Activated CD4-positive, alpha-beta T cell treated with anti-CD3 and anti-CD28 coated beads, Interleukin-2, amount 50 U/mL, for 16 hours (primary cell): ENCODE measurements at regions not wholly inside any gene's neighbourhood (a gene's known extent, or its start where the extent isn't known, plus 50 kb on each side); places are given as distances from the start of the nearest gene placed in this dataset.

ENCODE experiments used
- DNase-seq: peaks from one replicate; pipeline ENCODE4 v3.0.0-alpha.2; 2020

DNA sequence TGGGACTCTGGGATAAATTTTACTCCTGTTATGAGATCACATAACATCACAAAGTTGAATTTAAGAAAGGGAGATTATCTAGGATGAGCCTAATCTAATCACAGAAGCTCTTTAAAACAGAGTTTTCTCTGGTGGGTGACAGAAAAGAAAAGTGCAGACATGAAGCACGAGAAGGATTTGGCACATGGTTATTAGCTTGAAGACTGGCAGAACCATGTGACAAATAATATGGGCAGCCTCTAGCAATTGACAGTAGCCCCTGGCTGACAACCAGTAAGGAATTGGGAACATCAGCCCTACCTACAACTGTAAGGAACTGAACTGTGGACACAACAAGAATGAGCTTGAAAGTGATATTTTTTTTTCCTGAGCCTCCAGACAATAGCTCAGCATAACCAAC, 243.1 kb downstream of the HTR1A start:
- no peak for DNase-seq

DNA sequence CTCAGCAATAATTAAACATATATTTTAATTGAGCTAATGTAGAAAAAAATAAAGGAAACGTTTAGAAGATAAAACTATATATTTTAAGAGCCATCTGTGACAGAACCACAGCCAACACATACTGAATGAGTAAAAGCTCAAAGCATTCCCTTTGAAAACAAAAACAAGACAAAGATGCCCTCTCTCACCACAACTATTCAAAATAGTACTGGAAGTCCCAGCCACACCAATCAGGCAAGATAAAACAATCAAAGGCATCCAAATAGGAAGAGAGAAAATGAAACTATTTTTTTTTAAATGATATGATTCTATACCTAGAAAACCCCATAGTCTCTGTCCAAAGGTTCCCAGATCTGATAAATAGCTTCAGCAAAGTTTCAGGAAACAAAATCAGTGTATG, 262.0 kb downstream of the HTR1A start:
- no peak for DNase-seq

DNA sequence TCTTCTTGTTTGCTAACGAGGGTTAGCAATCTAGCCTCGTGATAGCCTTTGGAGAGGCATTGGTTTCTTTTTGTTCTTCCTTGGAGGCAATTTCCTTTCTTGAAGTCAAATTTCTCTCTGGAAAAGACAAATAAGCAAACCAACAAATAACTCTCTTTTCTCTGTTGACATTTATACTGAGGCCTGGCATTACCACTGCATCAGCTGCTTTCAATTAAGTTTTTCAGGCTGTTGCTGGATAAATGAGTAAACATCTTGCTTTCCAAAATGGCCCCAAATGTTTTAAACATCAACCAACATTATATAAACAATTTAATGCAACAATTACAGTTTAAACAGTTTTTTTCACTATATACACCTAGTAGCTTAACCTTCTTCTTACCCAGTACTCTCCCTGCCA, 264.4 kb downstream of the HTR1A start:
- DNase-seq = no peak

DNA sequence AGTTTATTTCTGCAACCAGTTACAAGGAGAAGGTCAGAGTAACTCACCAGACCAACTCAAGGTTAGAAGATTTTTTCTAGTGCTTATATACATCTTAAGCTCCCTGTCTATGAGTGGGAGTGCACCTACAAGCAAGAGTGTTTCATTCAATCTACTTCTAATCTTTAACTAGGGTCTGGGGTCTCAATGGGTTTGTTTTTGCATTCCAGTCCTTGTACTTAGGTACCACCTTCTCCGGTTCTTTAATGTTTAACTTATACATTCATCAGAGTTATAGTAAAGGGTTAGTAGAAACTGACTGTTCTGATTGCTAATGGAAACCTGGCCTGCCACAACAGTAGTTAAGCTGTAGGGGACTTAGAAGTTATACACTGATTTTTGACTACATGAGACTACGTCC, 271.7 kb downstream of the HTR1A start:
- no peak for DNase-seq

DNA sequence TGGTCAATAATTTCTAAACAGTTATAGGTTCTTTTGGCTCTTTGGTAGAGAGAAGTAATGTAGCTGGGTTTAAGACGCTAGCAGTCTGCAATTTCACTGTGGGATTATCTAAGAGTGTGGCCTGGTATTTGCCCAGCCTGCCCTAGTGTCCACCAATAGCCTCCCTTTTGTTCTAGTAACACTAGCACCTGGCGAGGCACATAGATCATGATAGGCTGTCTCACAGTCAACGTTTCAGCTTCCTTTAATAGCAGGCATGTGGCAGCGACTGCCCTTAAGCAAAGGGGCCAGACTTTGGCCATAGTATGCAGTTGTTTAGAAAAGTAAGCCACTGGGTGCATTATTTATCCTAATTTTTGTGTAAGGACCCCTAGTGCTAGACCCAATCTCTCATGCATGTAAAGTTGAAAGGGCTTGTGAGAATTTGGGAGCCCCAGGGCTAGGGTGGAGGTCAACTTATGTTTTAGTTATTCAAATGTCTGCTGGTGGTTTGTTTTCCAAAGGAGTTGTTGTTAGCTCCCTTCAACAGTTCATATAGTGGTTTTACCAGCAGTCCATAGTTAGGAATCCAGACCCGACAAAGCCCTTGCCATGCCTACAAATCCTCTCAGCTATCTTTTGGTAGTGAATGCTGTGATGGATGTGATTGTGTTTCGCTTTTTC, 274.3 kb downstream of the HTR1A start:
- no peak for DNase-seq

DNA sequence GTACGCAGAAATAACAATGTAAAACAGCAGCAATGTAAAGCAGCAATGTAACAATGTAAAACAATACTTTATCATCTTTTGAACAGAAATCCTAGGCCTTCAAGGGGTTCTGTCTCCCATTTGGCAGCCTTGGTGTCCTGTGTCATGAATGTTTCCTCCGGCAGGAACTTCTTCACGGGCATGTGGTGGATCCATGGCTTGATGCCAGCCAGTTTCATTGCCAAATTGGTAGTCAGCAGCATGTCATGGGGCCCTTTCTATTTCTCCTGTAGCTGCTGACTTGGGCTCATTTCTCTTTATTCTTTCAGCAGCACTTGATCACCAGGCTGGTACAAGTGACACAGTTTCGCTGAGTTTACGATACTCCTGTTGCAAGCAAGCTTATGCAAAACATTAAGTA, 275.3 kb downstream of the HTR1A start:
- no peak for DNase-seq

DNA sequence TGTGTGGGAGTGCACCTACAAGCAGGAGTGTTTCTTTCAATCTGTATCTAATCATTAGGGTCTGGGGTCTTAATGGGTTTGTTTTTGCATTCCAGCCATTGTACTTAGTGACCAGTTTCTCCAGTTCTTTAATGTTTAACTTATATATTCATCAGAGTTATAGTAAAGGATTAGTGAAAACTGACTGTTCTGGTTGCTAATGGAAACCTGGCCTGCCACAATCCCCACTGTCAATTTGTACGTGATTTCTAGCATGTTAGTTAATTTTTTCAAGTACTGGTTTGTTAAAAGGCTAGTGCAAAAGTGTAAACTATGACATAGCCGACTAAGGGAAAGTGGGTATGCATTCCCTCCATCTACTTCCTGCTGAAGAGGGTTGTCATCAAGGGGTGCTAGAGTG, 276.1 kb downstream of the HTR1A start:
- DNase-seq = no peak

DNA sequence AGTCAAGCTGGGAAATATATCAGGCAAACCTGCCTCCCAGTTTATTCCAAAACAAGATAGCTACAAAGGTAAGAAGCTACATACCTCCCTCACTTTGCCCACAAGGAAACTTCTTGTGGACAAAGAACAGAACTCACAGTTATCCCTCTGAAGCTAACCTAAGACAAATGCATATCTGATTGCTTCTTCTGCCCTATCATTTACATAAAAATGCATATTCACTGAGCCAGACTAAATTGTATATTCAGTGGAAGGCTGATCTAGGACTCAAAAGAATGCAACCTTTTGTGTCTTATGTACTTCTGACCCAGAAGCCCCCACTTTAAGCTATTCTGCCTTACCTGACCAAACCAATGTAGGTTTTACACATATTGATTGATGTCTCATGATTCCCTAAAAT, 276.8 kb downstream of the HTR1A start:
- no peak for DNase-seq

DNA sequence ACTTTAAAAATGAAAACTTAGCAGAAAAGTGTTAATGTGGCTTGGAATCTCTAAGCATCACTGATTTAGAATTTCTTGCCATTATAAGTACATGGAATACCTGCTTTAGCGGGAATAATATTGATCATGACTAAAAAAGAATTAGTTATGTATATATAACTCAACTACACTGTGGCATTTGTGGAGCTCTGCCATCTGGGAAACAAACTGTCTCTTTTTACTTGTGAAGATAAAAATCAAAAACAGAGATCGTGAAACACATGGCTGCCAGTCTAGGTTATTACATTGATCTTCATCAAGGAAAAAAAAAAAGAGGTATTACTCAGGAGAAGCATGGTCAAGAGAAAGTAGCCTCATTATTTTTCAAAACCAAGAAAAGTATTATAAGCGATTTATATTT, 287.4 kb downstream of the HTR1A start:
- DNase-seq = no peak

DNA sequence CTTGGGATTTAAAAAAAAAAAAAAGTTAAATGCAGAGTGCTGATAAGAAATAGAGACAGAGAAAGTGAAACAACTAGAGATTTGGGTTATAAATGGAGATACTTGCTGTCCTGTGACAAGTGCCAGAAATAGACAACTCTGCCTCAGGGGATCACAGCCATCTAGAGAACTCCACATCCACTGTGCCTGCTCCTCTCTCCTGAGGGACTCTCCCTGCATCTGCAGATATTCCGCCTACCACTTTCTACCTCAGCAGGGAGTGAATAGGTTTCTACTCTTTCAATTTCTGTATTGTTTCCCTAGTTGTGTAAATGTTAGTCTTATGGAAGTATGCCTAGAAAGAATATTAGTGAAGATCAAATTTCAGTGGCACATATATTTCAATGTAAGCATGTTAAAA, 307.2 kb downstream of the HTR1A start:
- DNase-seq = no peak

DNA sequence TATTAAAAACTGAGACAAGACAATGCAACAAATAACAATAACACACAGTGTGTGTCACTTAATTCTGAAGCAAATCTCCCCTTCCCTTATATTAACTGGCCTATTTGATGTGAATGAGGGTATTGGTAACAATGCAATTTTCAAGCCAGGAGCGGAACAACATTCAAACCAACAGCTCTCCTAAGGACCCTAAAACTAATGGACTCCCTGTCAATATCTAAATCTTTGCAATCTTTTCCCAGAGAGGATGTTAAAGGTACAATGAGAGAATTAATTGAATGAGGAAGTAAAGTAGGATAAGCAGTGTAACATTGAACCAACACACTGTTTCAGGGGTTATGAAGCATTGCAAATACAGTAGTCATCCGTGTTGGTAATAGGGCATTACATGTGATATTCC, 311.7 kb downstream of the HTR1A start:
- DNase-seq = no peak

DNA sequence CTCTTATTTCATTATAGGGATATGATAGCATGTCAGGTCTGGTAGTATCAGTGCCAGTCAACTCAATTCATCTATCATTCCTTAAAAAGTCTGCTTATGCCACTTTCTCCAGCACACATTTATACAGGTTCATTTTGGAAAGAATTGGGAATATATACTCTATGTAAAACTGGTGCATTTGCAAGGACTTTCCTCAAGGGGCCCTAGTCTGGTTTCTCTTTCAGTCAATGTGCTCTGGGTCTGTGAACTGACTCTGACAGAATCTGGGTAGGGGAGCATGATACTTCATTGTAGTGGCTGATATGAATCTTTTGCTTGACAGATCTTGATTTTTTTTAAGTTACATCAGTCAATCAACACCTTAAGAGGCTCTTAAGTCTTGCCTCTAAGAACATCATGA, 313.9 kb downstream of the HTR1A start:
- DNase-seq = no peak

DNA sequence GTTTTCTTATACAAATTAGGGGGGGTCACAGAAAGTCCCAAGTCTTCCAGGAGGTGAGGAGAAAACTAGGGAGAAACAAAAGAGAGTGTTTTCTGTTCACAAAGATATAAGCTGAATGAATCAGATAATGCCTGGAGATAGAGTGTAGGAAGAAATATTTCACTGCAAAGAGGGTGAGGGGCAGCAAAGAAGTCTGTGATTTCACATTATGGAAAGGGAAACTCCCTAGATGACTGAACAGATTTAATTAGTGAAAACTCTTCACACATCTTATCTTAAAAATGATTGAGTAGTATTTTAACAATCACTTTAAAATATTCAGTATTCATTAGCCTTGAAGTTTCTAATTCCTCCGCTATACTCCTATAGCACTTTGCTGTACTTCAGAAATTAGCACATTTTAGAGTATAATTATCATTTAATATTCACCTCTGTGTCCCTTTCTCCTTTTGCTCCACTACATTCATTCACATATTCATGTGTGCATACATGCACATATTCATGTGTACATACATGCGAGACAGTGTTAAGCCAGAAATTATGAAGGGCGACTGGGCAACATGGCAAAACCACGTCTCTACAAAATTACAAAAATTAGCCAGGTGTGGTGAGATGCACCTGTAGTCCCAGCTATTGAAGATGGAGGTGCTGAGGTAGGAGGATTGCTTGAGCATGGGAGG, 332.2 kb downstream of the HTR1A start:
- DNase-seq = no peak

DNA sequence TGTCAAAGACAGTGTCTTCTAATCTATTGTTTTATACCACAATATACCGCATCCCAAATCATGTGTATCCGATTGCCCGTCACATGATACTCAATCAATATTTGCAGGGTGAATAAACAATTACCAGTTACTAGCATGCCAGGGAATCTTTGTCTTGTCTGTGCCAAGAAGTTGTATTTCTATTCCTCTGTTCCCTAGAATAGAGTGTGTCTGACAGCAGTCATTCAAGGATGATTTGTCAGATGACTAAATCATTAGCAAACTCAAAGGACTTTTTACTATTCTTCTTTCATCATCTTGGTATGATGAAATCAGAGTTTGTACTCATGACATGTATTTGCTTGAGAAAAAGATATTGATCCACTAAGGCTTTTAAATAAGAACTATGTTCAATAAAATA, 348.8 kb downstream of the HTR1A start:
- no peak for DNase-seq

DNA sequence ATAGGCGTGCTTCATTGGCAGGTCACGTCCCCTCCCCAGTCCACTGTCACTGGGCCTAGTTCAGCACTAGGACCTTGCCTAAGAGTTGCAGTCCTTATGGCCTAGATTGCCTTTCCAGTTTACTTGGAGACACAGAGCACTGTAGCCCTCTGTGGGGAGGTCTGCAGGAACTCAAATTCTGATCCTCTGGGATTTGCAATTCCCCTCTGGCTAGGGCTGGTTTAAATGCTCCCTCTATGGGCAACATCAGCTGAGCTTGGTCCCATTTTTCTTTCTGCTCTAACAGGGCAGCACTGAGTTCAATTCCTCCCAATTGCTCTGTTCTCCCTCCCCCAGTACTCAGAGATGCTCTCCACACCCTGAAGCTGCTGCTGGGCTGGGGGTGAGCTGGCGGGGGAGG, 358.2 kb downstream of the HTR1A start:
- no peak for DNase-seq

DNA sequence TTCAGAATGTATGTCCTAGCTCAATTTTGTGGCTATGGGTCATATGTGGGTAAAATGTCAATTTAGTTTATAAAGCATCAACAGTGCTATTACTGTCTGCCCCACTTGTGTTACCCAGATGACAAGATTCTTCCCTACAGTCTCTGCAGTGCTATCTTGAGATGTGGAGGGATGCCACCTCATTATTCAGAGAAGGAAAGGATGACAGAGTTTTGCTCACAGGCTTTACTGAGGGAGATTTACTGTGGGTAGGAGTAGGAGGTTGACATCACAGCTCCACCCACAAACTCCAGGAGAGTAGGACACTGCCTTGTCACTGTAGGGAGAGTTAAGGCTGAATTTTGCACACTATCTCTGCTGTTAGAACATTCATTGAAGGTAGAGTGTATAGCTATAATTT, 359.3 kb downstream of the HTR1A start:
- no peak for DNase-seq

DNA sequence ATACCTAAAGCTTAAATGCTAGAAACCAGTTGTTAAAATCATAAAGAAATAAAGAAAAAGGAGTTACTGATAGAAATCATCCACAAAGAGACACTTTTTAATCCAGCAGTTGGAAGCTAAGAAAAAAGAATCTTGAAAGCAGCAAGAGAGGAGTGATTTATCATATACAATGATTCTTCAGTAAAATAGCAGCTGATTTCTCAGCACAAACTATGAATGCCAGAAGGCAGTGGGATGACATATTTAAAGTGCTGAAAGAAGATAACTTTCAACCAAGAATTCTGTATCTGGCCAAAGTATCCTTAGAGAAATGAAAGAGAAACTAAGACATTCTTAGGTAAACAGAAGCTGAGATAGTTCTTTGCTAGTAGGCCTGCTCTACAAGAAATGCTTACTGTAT, 366.0 kb downstream of the HTR1A start:
- no peak for DNase-seq

DNA sequence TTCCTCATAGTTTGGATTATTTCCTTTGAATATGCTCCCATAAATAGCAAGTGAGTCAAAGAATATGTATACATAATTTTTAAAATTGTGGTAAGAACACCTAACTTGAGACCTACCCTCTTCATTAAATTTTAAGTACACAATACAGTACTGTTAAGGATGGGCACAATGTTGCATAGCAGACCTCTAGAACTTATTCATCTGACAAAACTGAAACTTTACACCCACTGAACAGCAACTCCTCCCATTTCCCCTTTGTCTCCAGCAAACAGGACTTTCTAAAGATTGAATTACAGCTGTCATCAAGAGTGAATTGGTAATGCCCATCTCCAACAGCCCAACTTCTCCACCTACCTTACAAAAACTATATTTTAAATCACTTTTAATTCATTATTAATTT, 388.9 kb downstream of the HTR1A start:
- DNase-seq = no peak

DNA sequence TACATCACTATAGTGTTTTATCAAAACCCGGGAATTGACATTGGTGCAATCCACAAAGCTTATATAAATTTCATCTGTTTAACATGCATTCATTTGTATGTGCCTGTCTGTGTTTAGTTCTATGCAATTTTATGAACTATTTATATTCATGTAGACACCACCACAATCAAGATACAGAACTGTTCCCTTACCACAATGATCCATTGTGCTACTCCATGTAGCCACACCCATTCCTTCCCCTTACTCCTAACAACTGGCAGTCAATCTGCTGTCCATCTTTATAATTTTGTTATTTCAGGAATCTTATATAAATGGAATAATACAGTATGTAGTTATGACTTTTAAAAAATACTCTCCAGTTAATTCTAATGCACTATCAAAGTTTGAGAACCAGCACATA, 389.5 kb downstream of the HTR1A start:
- no peak for DNase-seq

DNA sequence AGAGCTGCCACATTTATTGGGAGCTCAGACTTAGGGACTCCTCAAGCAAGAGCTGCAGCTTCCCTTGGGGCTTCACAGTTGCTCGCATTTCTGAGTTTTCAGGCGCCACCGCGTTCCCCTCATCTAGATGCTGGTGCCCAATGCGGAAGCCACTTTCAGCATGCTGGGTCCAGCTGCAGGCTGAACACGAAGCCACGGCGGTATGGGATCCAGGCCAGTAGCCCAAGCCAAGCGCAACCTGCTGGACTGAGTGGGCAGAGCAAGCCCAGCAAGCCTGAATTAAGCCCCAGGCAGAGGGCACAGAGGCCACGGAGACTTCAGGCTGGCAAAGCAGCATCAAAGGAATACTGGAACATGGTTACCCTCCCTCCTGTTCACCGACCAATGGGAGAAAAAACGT, 391.5 kb downstream of the HTR1A start:
- DNase-seq = no peak

DNA sequence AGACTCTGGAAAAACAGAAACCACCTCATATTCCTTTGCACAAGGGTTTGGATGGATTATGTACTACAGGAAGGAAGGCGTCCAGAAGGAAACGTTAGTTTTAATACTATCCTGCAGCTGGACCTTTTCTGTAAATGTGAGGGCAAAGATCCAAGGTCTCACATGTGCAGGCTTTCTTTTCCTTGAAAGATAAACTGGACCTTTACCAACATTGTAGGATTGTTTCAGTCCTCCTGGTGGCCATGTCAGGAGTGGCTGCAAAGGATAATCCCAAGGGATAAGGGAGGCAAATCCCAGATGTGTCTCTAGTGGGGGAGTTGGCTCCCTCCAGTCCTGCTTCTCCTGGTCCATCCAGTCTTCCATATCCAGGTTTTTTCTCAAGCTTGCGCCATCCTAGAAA, 397.5 kb downstream of the HTR1A start:
- DNase-seq = no peak

DNA sequence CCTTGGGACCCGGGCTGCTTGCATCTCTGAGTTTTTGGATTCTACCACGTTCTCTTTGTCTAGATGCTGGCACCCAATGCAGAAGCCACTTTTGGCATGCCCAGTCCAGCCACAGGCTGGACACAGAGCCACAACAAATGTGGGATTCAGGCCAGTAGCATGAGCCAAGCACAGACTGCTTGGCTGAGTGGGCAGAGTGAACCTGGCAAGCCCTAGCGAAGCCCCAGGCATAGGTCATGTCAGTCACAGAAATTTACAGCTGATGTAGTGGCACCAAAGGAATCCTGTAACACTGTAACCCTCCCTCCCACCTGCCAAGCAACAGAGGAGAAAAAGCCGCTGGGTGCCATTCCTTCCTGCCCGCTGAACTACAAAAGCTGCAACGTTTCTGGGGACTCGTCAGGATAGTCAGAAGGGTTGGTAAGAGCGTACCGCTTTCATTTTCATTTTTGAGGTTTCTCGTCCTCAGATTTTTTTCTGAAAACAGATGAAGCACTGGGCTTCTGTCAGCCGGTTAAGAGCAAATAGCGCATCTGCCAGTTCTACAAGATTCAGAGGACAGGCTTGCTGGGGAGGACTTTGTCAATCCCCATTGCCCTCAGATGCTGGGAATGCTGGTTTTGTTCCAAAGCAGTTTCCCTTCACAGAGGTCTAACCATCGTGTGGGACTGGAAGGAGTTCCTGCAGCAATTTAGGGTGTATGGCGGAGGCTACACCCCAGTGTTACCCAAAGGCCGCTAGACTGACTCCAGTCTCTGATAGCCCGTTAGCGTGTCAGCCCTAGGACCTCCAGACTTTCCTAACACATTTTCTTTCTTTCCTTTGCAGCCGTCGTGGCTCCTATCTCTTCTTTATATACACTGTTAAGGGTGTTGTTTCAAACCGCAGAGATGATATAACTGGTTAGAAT, 399.0 kb downstream of the HTR1A start:
- no peak for DNase-seq

DNA sequence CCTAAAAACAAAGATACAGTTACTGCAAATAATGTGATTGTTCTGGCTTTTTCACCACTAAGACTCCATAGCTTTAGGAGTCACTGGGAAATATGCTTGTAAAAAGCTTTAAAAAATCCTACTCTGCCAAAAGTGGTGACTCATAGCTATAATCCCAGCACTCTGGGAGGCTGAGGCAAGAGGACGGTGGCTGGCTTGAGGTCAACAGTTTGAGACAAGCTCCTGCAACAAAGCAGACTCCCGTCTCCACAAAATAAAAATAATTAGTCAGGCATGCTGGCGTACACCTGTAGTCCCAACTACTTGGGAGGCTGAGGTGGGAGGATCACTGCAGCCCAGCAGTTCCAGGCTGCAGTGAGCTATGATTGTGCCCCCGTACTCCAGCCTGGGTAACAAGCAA, 406.4 kb downstream of the HTR1A start:
- DNase-seq = no peak

DNA sequence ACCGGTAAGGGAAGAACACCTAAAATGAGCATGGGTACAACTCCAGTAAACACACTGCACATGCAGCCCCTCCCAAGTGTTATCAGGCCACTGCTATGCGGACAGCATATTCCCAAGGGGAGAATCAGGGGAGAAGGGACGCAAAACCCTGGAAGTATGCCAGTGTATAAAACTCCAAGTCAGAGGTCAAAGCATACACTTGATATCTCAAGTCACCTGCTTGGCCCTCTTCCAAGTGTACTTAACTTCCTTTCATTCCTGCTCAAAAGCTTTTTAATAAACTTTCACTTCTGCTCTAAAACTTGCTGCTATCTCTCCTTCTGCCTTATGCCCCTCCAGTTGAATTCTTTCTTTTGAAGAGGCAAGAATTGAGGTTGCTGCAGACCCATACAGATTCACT, 408.1 kb downstream of the HTR1A start:
- DNase-seq = no peak
